Stimulated activated CD4-positive, alpha-beta T cell treated with anti-CD3 and anti-CD28 coated beads, Interleukin-2, amount 100 ng/mL, for 24 hours (primary cell): ENCODE measurements at regions not wholly inside any gene's neighbourhood (a gene's known extent, or its start where the extent isn't known, plus 50 kb on each side); places are given as distances from the start of the nearest gene placed in this dataset.

ENCODE experiments used
- DNase-seq, 2 donors: peaks; one replicate each; pipeline ENCODE4 v3.0.0-alpha.2; 2020

DNA sequence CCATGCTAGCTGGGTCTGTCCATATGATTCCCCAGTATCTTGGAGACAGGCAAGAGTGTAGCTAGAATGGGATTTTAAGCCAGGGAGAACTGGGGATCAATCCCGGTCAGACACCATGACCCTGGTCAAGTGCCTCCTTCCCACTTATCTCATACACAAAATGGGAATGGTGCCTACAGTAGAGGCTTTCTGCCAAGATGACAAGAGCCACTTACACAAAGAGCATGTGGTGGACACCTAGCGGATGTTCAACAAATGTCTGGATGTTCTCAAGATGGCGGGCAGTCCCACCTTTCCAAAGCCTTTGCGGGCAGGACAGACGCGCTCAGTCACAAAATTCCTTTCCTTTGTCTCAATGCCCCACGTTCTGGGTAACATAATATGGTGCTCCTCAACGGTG lies 57.3 kb downstream of the MAF start:
- no peak for DNase-seq

DNA sequence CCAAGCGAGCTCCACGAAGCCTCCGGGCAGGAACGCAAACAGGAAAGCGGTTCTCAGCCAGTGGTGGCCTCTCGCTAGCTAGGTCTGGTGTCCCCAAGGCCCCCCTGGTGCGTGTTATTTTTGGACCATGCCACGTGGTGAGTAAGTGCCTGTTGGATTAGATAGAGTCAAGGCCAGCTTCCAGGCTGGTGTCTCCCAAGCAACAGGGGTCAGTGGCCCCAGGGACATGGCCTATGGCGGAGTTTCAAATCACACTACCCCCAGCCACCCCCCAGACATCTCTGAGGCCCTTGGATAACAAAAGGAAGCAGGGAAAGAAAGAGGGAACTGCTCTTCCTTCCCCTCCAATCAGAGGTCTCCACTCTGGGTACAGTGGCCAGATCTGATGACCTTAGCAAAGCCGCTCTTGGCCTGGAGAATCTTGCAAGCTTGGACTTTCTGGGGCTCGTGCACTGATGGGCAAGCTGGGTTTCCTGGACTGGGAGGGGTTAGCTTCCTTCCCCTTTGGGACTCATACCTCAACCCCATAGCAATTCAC lies 58.2 kb downstream of the MAF start:
- no peak for DNase-seq

- DNase-seq, result no peak
Measured at GRCh38 chr16:79540825-79541595, 59.5 kb downstream of the MAF start.

DNA sequence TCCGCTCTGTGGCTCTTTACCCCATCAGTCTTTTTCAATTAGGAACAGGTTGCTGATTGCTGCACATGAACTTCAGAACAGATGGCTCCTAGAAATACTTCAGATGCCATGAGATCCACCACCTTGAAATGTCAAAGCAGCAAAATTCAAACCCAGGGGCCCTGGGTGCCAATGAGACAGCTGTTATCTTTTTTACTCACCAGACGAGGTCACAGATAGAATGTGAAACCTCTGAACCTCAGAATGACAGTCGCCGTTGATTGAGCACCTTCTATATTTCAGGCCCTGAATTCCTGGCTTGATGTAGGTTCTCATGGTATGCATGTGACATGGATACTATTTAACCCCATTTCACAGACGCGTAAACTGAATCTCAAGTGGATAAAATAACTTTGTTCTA lies 63.0 kb downstream of the MAF start:
- no peak for DNase-seq

GRCh38 chr16:79536958-79537357 lies 63.6 kb downstream of the MAF start:
- no peak for DNase-seq

DNA sequence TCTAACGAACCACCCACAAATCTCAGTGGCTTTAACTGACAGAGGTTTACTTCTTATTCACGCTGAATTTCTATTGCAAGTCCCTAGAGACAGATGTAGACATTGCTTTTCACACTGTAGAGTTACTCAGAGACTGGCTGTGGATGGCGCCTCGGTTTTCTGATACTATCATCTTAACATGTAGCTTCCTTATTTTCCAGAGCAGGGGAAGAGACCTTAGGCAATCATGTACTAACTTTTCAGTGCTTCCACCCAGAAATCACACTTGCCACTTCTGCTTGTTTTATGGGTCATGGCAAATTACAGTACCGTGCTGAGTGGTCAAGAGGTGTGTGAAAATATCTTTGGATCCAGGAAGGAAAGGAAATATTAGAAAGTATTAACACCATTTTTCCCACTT lies 65.4 kb downstream of the MAF start:
- no peak for DNase-seq

GRCh38 chr16:79534143-79534542 lies 66.4 kb downstream of the MAF start:
- DNase-seq, result no peak

DNA sequence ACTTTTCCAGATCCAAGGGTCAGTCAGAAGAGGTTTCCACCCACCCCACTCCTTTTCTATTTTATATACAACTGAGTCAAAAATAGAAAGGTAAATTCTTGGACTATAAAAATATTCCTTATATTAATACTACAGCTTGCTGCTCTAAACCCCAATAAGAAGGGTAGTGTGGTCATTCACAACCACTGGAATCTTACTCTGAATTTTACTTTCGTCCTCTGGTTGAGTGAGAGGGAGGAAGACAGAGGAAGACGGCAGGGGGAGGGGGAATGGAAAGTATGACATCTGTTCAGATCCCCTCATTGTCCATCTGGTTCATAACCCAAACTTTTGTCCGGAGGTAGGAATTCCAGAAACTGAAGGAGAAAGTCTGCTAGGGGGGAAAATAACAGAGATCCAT lies 67.2 kb downstream of the MAF start:
- no peak for DNase-seq

DNA sequence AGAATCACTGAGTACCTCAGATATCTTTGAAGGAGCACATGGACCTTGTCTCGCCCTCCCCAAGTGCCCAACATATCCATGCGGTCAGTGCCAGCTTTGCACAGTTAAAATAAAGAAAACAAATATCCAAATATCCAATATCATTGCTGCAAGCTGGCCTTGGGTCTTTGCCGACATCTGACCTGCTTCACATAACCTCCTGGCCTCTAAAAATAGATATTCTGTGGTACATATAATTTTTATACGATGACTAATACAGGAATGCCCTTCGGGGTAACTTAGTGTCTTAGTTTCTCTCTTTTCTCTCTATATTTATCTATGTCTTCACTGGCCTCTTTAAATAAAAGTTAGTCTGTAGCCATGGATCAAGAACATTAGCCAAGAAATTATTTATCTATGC lies 67.8 kb downstream of the MAF start:
- no peak for DNase-seq

- DNase-seq, result no peak
Measured at GRCh38 chr16:79532273-79532672, 68.3 kb downstream of the MAF start.

- no peak for DNase-seq
Measured at GRCh38 chr16:79528338-79528737, 72.2 kb downstream of the MAF start.

DNA sequence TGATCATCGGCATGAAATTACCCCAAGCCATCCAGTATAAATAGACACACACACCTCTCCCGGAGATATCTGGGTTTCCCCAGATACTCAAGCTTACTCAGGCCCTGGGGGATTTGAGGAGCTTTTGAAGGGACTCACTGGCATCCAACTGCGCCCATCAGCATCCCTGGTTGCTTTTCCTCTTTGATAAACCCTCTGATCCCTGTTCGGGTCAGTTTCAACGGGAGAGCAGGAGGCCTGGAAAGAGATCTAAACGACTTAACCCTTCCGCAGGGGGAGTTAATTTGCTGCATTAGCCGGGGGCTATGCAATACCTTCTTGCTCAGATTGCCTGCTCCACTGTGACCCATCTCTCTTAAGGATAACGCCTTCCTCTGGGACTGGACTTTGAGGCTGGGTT lies 76.6 kb downstream of the MAF start:
- no peak for DNase-seq

DNA sequence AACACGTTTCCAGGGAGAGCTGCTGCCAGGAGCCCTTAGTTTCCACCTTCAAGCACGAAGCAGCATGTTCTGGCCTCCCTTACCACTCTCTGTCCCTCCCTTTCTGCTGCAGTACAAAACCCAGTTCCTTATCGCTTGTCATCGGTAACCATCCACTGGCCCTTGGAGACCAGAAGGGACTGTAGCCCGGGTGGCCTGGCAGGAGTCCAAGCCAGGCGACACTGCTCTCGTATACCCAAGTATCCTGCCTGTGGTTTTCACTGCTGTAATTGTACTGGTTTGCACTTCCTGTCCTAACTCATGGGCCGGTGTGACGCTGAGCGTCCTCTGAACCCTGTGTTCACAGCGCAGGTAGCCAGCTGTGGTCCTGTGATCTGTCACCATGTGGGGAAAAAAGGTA lies 81.1 kb downstream of the MAF start:
- no peak for DNase-seq

GRCh38 chr16:79517156-79517555 lies 83.4 kb downstream of the MAF start:
- DNase-seq, result no peak

GRCh38 chr16:79510879-79511278 lies 89.7 kb downstream of the MAF start:
- no peak for DNase-seq

GRCh38 chr16:79509906-79510305 lies 90.6 kb downstream of the MAF start:
- no peak for DNase-seq

GRCh38 chr16:79509211-79509631 lies 91.3 kb downstream of the MAF start:
- no peak for DNase-seq

DNA sequence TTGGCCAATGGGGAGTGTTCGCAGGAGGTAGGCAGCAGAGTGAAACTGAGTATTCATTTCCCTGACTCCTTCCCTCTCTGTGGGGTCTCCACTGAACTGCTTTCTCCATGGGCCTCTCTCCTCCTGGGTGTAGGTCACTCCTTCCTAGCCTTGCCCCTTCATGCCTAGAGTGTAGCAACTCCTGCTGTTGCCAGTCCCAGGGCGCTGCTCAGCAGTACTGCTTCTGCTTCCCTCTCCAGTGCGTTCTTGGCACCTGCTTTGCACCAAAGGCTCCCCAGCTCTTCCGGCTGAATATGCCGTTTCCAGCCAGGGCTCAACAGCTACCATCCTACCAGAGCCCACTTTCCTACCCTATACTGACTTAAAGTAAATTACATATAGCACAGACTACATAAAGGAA lies 92.2 kb downstream of the MAF start:
- no peak for DNase-seq

GRCh38 chr16:79505344-79505743 lies 95.2 kb downstream of the MAF start:
- DNase-seq, result no peak

- no peak for DNase-seq
Measured at GRCh38 chr16:79503511-79503910, 97.0 kb downstream of the MAF start.

DNA sequence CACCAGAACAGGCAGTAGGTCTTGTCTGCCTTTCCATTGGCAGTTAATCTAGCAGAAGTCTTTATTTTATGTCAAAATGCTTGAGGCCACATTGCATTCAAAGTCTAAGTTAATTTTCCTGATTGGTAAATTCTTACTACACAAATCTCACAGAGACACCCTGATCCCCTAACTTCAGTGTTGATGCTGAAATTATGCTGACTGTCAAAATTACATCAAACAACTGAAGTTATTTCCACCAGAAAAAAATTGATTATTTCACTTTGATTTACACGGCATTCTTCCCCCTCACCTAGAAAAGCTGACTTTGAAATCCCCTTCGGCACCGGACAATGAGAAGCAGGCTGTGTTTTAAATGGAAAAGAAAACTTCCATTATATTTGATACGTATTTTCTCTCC lies 99.1 kb downstream of the MAF start:
- no peak for DNase-seq

DNA sequence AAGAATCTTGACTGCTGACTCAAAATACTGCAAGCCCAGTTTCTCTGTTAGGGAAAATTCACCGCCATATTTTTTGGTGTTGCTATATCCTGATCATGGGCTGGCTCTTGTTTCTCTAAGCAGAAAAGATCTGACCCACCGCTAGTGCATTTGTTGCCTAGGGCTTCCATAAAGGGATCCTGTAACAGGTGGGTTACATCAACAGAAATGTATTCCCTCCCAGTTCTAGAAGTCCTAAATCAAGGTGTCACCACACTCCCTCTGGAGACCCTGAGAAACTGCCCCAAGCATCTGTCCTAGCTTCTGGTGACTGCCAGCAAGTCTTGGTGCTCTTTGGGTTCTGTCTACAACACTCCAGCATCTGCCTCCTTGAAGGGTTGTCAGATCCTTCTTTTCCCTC lies 99.7 kb downstream of the MAF start:
- DNase-seq, result no peak

GRCh38 chr16:79500286-79500685 lies 100.3 kb downstream of the MAF start:
- no peak for DNase-seq

DNA sequence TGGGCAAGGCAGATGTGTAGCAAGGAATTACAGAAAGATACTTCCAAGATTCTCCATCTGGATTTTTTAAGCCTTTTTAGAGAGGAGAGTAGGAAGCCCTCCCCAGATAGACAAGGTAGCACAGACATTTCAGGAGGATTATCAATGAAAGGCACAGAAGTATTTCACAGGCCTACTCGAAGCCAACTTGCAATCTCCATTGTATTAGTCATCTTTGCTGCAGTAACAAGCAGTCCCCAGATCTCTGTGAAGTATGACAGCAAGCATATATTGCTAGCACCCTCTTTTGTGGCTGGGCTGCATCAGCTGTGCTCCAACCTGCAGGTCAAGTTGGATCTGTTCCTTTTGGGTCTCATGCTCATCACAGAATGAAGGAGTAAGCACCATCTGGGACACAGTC lies 101.6 kb downstream of the MAF start:
- no peak for DNase-seq
